ENCODE measurements at regions not wholly inside any gene's neighbourhood (a gene's known extent, or its start where the extent isn't known, plus 50 kb on each side); places are given as distances from the start of the nearest gene placed in this dataset.
"Not testable (repeated sequence)": the region's sequence is repeated elsewhere in the genome, so short reads cannot be mapped to it uniquely, and the experiment has no call there.

DNA sequence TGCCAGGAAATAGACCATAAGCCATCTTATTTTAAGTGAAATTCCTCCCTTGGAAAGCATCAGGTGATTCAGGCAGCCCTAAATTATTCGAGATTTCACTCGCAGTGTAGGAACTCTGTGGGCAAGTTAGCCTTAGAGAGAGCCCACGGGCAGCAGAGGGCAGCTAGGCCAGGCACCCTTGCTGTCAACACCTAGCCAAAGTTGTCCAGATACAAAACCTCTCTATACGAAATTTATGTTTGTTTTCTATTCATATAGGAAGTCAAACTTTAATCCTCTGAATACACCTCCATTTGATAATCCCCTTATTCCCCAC lies 1043.5 kb downstream of the GATA3 start:
- no peak for TF ChIP-seq CTCF (IDR thresholded peaks at IDR 0.05)
- ATAC-seq (ENCODE audit: low FRiP score) (no peak), DNase-seq (ENCODE audit: low spot score) (no peak)

GRCh38 chr10:9102026-9102425 lies 1047.5 kb downstream of the GATA3 start:
- TF ChIP-seq CTCF (IDR thresholded peaks at IDR 0.05), result no peak
- DNase-seq (ENCODE audit: low spot score), result no peak
- no peak for ATAC-seq (ENCODE audit: low FRiP score)

DNA sequence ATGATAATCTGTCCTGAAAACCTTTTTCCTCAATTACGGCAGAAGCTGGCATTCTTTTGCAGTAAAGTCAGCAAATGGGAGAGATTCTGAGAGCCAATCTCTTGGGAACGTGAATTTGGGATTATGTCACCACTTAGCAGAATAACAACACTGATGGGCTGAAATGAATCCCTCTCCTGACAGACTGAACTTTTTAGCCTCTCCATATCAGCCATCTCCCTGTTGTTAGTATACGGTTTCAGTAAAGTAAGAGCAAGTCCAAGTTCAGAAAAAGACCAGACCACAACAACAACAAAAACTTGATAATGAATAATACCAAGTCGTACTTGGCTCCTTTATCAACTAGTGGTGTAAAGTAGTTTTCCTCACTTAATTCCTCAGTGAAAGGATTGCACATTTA lies 1048.8 kb downstream of the GATA3 start:
- TF ChIP-seq CTCF (IDR thresholded peaks at IDR 0.05), result no peak
- ATAC-seq (ENCODE audit: low FRiP score) (no peak), DNase-seq (ENCODE audit: low spot score) (no peak)

GRCh38 chr10:9111976-9112375 lies 1057.5 kb downstream of the GATA3 start:
- TF ChIP-seq CTCF (IDR thresholded peaks at IDR 0.05), result no peak
- DNase-seq (ENCODE audit: low spot score) (no peak), ATAC-seq (ENCODE audit: low FRiP score) (peak; percentile 32)

DNA sequence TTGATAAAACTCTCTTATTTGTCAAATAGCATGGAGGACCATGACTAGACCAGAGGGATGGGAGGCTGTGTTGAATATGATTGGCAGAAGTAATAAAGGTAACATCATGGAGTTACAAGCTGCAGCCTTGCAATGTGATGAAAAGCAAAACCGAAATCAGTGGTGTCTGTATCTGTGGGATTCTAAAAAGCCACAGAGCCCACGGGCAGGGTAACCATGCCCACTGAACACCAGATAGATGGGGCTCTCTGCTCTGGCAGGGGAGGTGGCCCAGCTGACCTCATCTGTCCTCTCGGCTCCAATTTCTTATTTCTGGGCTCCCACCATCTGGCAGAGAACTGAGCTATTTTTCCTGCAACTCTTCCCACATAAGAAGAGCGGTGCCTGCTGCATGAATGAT lies 1072.2 kb downstream of the GATA3 start:
- no peak for TF ChIP-seq CTCF (IDR thresholded peaks at IDR 0.05)
- DNase-seq (ENCODE audit: low spot score) (no peak), ATAC-seq (ENCODE audit: low FRiP score) (no peak)

DNA sequence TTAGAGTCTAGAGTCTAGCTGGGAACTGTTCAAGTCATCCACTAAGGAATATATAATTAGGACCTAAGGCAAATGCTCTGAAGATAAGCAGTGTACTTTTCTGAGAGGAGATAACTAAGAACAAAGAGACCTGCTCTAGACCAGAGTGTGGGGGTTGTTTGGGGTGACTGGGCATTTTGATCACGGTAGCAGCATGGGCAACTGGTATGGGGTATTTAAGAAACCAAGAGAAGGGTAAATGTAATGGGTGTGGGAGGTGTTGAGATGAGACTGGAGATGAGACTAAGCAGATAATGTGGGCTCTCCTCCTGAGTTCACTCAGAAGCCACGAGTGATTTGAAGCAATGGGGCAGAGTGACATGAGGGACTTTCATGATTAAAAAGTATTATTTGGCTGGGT lies 1082.9 kb downstream of the GATA3 start:
- TF ChIP-seq CTCF (IDR thresholded peaks at IDR 0.05), result no peak

GRCh38 chr10:9138829-9139228 lies 1084.3 kb downstream of the GATA3 start:
- not testable (repeated sequence) for DNase-seq (ENCODE audit: low spot score); ATAC-seq (ENCODE audit: low FRiP score)

More for the DNA sequence above, 1082.9 kb downstream of the GATA3 start:
- no peak for ATAC-seq (ENCODE audit: low FRiP score)
- DNase-seq (ENCODE audit: low spot score), result no peak

- DNase-seq (ENCODE audit: low spot score), result no peak
- ATAC-seq (ENCODE audit: low FRiP score), result no peak
- TF ChIP-seq CTCF (IDR thresholded peaks at IDR 0.05), result no peak
These were observed 1085.9 kb downstream of the GATA3 start for GRCh38 chr10:9140373-9140772.
